ENCODE measurements at regions not wholly inside any gene's neighbourhood (a gene's known extent, or its start where the extent isn't known, plus 50 kb on each side); places are given as distances from the start of the nearest gene placed in this dataset.

DNA sequence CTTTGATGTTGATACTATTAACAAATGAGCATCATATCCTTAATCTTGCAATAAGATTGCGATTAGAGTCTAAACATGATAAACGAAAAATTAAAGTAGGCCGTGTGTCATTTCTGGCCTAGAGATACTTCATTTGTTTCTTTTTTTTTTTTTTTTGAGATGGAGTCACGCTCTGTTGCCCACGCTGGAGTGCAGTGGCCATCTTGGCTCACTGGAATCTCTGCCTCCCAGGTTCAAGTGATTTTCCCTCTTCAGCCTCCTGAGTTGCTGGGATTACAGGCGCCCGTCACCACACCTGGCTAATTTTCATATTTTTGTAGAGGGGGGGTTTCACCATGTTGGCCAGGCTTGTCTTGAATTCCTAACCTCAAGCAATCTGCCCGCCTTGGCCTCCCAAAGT lies 446.9 kb downstream of the PCNX1 start:
- TF ChIP-seq CTCF (IDR thresholded peaks at IDR 0.05 in 2 of 3, conservative IDR thresholded peaks at IDR 0.05 in 1 of 3; ENCODE audit: insufficient read depth in 2 of 3, low read depth in 1 of 3, low read length in 3 of 3), result no peak
- no peak for TF ChIP-seq POLR2AphosphoS5 (IDR thresholded peaks at IDR 0.05; ENCODE audit: control insufficient read depth, insufficient read depth, low read depth, low read length)
- TF ChIP-seq, protein P1, sequence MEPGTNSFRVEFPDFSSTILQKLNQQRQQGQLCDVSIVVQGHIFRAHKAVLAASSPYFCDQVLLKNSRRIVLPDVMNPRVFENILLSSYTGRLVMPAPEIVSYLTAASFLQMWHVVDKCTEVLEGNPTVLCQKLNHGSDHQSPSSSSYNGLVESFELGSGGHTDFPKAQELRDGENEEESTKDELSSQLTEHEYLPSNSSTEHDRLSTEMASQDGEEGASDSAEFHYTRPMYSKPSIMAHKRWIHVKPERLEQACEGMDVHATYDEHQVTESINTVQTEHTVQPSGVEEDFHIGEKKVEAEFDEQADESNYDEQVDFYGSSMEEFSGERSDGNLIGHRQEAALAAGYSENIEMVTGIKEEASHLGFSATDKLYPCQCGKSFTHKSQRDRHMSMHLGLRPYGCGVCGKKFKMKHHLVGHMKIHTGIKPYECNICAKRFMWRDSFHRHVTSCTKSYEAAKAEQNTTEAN (CRISPR knock-in tag; IDR thresholded peaks at IDR 0.05), result no peak

All from K562 (cell line).